IPS-15b (cell line): ENCODE measurements at regions not wholly inside any gene's neighbourhood (a gene's known extent, or its start where the extent isn't known, plus 50 kb on each side); places are given as distances from the start of the nearest gene placed in this dataset.
"Not testable (repeated sequence)": the region's sequence is repeated elsewhere in the genome, so short reads cannot be mapped to it uniquely, and the experiment has no call there.

Experiments used
- H3K27me3 ChIP-seq: one replicate; pipeline ENCODE4 v1.6.1; 2013; ENCODE audit warnings: low read length; ENCODE audit not compliant: control insufficient read depth, insufficient read depth
- H3K36me3 ChIP-seq: one replicate; pipeline ENCODE4 v1.6.1; 2013; ENCODE audit warnings: low read length; ENCODE audit not compliant: control insufficient read depth, insufficient read depth
- H3K4me1 ChIP-seq: one replicate; pipeline ENCODE4 v1.6.1; 2013; ENCODE audit warnings: mild to moderate bottlenecking, low read length; ENCODE audit not compliant: control insufficient read depth, insufficient read depth
- H3K4me3 ChIP-seq: one replicate; pipeline ENCODE4 v1.5.1; 2013; ENCODE audit warnings: low read depth, low read length
- H3K9ac ChIP-seq: one replicate; pipeline ENCODE4 v1.6.1; 2013; ENCODE audit warnings: low read depth, mild to moderate bottlenecking, low read length
- H3K9me3 ChIP-seq: one replicate; pipeline ENCODE4 v1.6.1; 2013; ENCODE audit warnings: mild to moderate bottlenecking, low read length; ENCODE audit not compliant: control insufficient read depth, insufficient read depth

DNA sequence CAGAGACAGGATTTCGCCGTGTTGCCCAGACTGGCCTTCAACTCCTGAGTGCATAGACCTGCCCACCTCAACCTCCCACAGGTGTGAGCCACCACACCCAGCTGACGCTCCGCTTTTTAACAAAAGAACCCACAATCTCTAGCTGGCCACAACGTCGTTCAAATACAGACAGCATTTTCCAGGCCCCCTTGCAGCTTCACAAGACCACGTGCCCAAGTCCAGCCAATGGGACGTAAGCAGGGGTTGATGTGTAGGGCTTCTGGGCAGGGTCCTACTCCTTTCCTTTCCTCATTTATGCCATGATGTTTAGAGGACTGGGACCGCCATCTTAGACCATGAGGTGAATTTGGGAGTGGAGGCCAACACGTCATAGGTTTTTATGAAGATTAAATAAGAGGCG lies 81.0 kb downstream of the TFAP2C start:
- no peak overlapping the region for H3K9ac ChIP-seq
- no peaks in the 10 kb centered on the region for H3K9me3 ChIP-seq
- no peak overlapping the region for H3K4me3 ChIP-seq
- H3K4me1 ChIP-seq, result peaks cover 11% of the 10 kb centered on the region
- H3K27me3 ChIP-seq, result no peaks in the 10 kb centered on the region
- no peaks in the 10 kb centered on the region for H3K36me3 ChIP-seq

DNA sequence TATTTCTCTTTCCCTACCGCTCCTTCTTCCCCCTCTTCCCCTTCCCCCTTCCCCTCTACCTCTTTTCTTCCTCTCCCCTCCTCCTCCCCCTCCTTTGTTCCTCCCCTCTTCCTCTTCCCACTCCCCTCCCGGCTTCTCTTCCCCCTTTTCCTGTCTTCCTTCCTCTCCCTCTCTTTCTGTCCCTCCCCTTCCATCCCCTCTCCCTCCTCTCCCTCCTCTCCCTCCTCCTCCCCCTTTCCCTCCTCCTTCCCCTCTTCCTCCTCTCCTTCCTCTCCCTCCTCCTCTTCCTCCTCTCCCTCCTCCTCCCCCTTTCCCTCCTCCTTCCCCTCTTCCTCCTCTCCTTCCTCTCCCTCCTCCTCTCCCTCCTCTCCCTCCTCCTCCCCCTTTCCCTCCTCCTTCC lies 81.5 kb downstream of the TFAP2C start:
- not testable (repeated sequence) for H3K27me3 ChIP-seq, H3K9me3 ChIP-seq, H3K9ac ChIP-seq, H3K36me3 ChIP-seq, H3K4me3 ChIP-seq
- peaks cover 11% of the 10 kb centered on the region for H3K4me1 ChIP-seq

GRCh38 chr20:56711018-56711417 lies 81.9 kb downstream of the TFAP2C start:
- Histone ChIP-seq H3K9me3 (no peaks in the 10 kb centered on the region), H3K9ac (no peak overlapping the region), H3K4me3 (no peak overlapping the region)

GRCh38 chr20:56715309-56715708 lies 86.2 kb downstream of the TFAP2C start:
- Histone ChIP-seq H3K4me1 (peaks cover 11% of the 10 kb centered on the region), H3K9me3 (no peaks in the 10 kb centered on the region), H3K9ac (no peak overlapping the region)

More at GRCh38 chr20:56711018-56711417, 81.9 kb downstream of the TFAP2C start:
- Histone ChIP-seq H3K4me1 (peaks cover 11% of the 10 kb centered on the region), H3K27me3 (no peaks in the 10 kb centered on the region), H3K36me3 (no peaks in the 10 kb centered on the region)

GRCh38 chr20:56715902-56716519 lies 86.9 kb downstream of the TFAP2C start:
- H3K27me3 ChIP-seq, result no peaks in the 10 kb centered on the region
- H3K36me3 ChIP-seq, result no peaks in the 10 kb centered on the region
- H3K9me3 ChIP-seq, result no peaks in the 10 kb centered on the region
- H3K4me1 ChIP-seq, result peaks cover 11% of the 10 kb centered on the region
- H3K9ac ChIP-seq, result no peak overlapping the region
- no peak overlapping the region for H3K4me3 ChIP-seq

More at GRCh38 chr20:56715309-56715708, 86.2 kb downstream of the TFAP2C start:
- no peaks in the 10 kb centered on the region for H3K27me3 ChIP-seq
- no peak overlapping the region for H3K4me3 ChIP-seq
- no peaks in the 10 kb centered on the region for H3K36me3 ChIP-seq

DNA sequence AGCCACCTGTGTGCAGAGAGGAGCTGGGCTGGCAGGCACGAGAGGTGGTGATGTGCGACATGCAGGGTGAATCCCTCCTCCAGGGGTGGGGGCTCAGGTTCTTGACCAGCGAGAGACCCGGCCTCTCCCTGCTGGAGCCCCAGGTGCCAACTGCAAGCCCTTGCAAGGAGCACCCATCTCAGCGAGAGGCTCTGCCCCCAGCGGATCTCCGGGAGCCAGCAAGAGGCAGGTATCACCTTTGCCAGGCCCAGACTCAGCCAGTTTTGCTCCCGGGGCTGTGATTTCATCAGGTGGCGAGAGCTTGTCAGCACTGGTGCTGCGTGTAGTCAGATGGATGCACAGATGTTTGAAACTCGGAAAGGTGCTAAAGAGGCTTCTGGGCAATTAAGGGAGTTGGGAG lies 87.7 kb downstream of the TFAP2C start:
- Histone ChIP-seq H3K4me3 (no peak overlapping the region), H3K36me3 (no peaks in the 10 kb centered on the region), H3K27me3 (no peaks in the 10 kb centered on the region), H3K9ac (no peak overlapping the region), H3K9me3 (no peaks in the 10 kb centered on the region), H3K4me1 (peaks cover 4% of the 10 kb centered on the region)

DNA sequence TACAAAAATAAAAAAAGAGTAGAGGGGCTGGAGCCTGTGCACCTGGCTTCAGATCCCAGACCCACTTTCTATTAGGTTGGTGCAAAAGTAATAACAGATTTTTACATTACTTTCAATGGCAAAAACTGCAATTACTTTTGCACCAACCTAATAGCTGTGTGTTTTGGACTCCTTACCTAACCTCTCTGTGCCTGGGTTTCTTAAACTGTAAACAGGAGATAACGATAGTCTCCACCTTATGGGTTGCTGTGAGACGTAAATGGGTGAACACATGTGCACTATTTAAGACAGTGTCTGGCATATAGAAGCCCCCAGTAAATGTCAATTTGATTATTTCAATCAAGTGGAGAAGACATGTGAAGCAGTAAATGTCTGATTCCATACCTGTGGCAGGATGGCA lies 89.7 kb downstream of the TFAP2C start:
- H3K9ac ChIP-seq, result no peak overlapping the region
- H3K4me3 ChIP-seq, result no peak overlapping the region
- H3K9me3 ChIP-seq, result no peaks in the 10 kb centered on the region
- no peaks in the 10 kb centered on the region for H3K4me1 ChIP-seq
- H3K36me3 ChIP-seq, result no peaks in the 10 kb centered on the region
- no peaks in the 10 kb centered on the region for H3K27me3 ChIP-seq

DNA sequence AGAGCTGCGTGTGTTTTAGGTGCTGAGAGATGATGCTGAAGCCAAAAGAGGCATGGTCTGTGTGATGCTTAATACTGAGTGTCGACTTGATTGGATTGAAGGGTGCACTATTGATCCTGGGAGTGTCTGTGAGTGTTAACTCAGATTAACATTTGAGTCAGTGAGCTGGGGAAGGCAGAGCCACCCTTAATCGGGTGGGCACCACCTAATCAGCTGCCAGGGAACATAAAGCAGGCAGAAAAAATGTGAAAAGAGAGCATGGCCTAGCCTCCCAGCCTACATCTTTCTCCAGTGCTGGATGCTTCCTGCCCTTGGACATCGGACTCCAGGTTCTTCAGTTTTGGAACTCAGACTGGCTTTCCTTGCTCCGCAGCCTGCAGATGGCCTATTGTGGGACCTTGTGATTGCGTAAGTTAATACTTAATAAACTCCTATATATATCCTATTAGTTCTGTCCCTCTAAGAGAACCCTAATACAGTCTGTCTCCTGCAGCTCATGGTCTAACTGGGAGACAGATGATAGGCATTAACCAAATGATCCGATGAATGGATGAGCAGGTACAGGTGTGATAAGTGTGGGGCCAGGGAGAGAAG lies 91.6 kb downstream of the TFAP2C start:
- H3K36me3 ChIP-seq, result no peaks in the 10 kb centered on the region
- H3K9me3 ChIP-seq, result no peaks in the 10 kb centered on the region
- H3K4me1 ChIP-seq, result no peaks in the 10 kb centered on the region
- no peaks in the 10 kb centered on the region for H3K27me3 ChIP-seq
- H3K4me3 ChIP-seq, result no peak overlapping the region
- H3K9ac ChIP-seq, result no peak overlapping the region

DNA sequence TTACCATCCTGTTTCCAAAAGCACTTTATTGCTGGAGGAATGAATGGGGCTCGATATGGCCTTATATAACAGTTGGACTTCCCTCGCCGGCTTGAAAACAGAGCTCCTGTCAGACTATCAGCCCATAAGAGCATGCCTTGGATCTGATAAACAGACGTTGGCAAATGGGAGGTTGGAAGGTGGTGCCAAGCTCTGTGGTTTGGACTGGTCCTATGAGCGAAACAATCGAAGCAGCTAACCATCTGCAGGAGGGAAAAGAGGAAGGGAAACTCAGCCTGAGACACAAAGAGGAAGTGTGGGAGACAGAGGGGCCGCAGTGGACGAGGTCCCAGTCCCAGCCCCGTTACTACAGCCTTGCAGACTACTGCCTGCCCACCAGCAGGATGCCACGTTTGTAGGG lies 92.9 kb downstream of the TFAP2C start:
- Histone ChIP-seq H3K27me3 (no peaks in the 10 kb centered on the region), H3K9ac (no peak overlapping the region), H3K4me1 (no peaks in the 10 kb centered on the region), H3K4me3 (no peak overlapping the region), H3K36me3 (no peaks in the 10 kb centered on the region), H3K9me3 (no peaks in the 10 kb centered on the region)

DNA sequence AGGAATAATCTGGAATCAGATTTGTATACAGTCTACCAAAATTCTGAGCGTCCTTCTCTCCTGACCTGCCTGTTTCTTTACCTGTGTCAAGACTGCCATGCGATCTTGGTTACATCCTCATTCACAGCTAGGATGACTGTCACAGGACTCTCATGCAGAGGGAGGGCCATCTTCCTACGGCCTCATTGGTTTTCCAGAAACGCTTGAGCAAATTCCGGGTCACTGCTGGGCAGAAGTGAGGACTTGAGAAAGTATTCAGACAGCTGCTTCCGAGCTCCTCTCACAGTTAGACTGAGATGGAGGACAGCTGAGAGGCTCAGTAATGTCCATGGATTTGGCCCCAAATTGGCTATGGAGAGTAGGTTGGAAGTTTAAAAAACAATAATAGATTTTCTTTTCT lies 94.2 kb downstream of the TFAP2C start:
- no peaks in the 10 kb centered on the region for H3K27me3 ChIP-seq
- no peak overlapping the region for H3K4me3 ChIP-seq
- no peaks in the 10 kb centered on the region for H3K9me3 ChIP-seq
- H3K9ac ChIP-seq, result no peak overlapping the region
- H3K4me1 ChIP-seq, result no peaks in the 10 kb centered on the region
- no peaks in the 10 kb centered on the region for H3K36me3 ChIP-seq

DNA sequence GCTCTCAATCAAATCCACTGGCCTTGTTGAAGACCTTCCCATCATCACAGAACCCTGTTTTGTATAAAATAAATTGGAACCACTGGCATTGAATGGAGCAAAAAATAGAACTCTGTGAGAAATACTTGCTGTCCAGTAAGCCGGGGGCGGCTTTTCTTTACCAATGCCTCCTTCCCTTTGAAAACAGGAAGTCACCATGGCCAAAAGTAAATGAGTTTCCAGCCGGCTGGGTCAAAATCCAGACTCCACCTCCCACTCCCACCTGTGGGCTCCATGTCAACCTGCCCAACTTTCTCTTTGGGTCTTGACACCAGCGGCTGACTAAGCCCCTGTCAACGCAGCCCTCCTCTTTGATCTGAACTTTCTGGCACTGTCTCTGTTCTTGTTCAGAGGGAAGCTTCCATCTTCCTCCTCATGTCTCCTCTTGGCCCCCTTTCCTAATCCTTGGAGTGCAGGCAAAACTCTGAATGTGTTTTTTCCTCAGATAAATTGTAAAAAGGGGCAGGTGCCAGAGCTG lies 95.2 kb downstream of the TFAP2C start:
- Histone ChIP-seq H3K9me3 (no peaks in the 10 kb centered on the region), H3K9ac (no peak overlapping the region), H3K4me1 (no peaks in the 10 kb centered on the region), H3K4me3 (no peak overlapping the region), H3K36me3 (no peaks in the 10 kb centered on the region), H3K27me3 (no peaks in the 10 kb centered on the region)

- Histone ChIP-seq H3K9ac (no peak overlapping the region), H3K27me3 (no peaks in the 10 kb centered on the region), H3K9me3 (no peaks in the 10 kb centered on the region), H3K36me3 (no peaks in the 10 kb centered on the region), H3K4me3 (no peak overlapping the region), H3K4me1 (peaks cover 6% of the 10 kb centered on the region)
Measured at GRCh38 chr20:56730003-56730402, 100.9 kb downstream of the TFAP2C start.
